Breast epithelium (tissue), 4 donors: ENCODE measurements at regions not wholly inside any gene's neighbourhood (a gene's known extent, or its start where the extent isn't known, plus 50 kb on each side); places are given as distances from the start of the nearest gene placed in this dataset.

Experiments used
- DNase-seq, 2 donors: peaks; one replicate each; pipeline ENCODE4 v3.0.0-alpha.2; 2019; ENCODE audit warnings: low spot score in 2 of 2
- H3K27ac ChIP-seq, 2 donors: fragments of 200-600 bp; sonication (generic) in 1 of 2; one replicate each; pipeline ENCODE4 v1.5.1; 2016 to 2019; ENCODE audit warnings: mild to moderate bottlenecking in 1 of 2
- H3K27me3 ChIP-seq, 2 donors: fragments of 200-600 bp; sonication (generic) in 1 of 2; one replicate each; pipeline versions ENCODE4 v1.5.1 to v1.6.0; 2017 to 2019; ENCODE audit warnings: control low read depth in 1 of 2, mild to moderate bottlenecking in 1 of 2
- H3K36me3 ChIP-seq: fragments of 200-600 bp; one replicate; pipeline ENCODE4 v1.5.1; 2019
- H3K4me1 ChIP-seq, 2 donors: fragments of 200-600 bp; sonication (generic); one replicate each; pipeline ENCODE4 v1.5.1; 2016 to 2019; ENCODE audit warnings: control low read depth in 1 of 2
- H3K4me3 ChIP-seq, 3 donors: fragments of 200-600 bp; sonication (generic); 1 replicate in 2 of 3; 2 replicates in 1 of 3; pipeline ENCODE4 v1.5.1; 2016 to 2019; ENCODE audit warnings: mild to moderate bottlenecking in 3 of 3, moderate library complexity in 2 of 3
- H3K9me3 ChIP-seq, 2 donors: fragments of 200-600 bp; sonication (generic) in 1 of 2; one replicate each; pipeline ENCODE4 v1.5.1; 2016 to 2019; ENCODE audit warnings: control low read depth in 1 of 2
- CTCF ChIP-seq, 3 donors: fragments of 450-650 bp; IDR thresholded peaks; one replicate each; pipeline ENCODE4 v1.5.1; 2016 to 2017; ENCODE audit warnings: antibody characterized with exemption in 3 of 3, mild to moderate bottlenecking in 3 of 3, moderate library complexity in 3 of 3
- POLR2A ChIP-seq: fragments of 450-650 bp; IDR thresholded peaks from one replicate; pipeline ENCODE4 v1.6.1; 2016; ENCODE audit warnings: antibody characterized with exemption, mild to moderate bottlenecking, moderate library complexity
- POLR2AphosphoS5 ChIP-seq, 3 donors: sonication (generic); formaldehyde crosslinking; IDR thresholded peaks; one replicate each; pipeline ENCODE4 v1.6.1; 2017; ENCODE audit warnings: antibody characterized with exemption in 3 of 3
- intact Hi-C: fragments of 100-400 bp; cut with DNase I; formaldehyde crosslinking; loops from one replicate; pipeline ENCODE4 v1.15.1; 2023; ENCODE audit warnings: low total_unique reads

DNA sequence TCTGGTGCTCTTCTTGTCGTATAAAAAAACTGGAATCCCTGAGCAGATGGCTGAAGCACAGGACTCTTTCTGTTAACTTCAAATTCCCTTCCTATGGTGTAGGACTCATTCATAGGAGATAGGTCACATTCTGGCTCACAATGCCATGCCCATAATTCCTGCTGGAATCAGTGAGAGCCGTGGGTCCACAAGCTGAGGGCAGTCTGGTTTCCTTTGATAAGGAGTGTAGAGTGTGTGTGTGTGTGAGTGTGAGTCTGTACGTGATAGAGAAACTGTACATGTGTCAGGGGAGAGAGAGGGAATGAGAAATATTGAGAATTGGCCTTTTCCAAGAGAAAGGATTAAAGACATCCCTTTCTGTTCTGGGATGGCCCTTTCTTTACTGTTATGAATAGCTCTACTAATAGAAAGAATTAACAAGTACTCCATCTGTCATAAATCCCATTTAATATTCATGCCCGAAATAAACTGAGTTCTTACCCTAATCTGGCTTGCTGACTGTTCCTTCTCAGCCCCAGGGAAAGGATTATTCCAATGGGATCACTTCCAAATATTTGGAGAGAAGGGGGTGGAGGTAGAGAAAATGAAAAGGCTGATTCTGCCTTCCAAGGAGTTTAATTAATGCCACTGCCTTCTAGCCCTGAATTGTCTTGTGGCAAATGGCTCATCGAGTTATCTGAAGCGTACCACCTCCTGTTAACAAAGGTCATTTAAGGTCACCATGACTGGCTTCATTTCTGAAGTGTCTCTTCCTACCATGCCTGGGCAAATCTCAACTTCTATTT is 79.0 kb downstream of the TMX1 start:
- Histone ChIP-seq H3K4me3 (no peak overlapping the region), H3K4me1 (no peaks in the 10 kb centered on the region), H3K9me3 (no peaks in the 10 kb centered on the region), H3K27me3 (no peaks in the 10 kb centered on the region), H3K27ac (peak overlapping the region; percentile 65 to 71), H3K36me3 (no peaks in the 10 kb centered on the region)
- no peak for DNase-seq
- intact Hi-C loops: no loop called here
- no peak for TF ChIP-seq POLR2A

DNA sequence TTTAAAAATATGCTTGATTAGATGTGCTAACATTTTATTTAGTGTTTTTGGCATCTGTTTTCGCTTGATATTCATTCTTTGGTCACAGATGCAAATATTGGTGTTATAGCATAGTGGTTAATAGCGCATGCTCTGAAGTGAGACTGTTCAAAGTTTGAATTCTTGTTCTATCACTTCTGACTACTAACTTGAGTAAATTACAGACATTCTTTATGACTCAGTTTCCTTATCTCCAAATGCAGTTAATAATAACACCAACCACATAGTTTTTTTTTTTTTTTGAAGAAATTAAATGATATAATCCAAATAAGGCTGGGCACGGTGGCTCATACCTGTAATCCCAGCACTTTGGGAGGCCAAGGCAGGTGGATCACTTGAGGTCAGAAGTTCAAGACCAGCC is 81.0 kb downstream of the TMX1 start:
- Histone ChIP-seq H3K4me1 (no peaks in the 10 kb centered on the region), H3K4me3 (no peak overlapping the region), H3K27ac (no peak overlapping the region), H3K9me3 (no peaks in the 10 kb centered on the region), H3K27me3 (no peaks in the 10 kb centered on the region), H3K36me3 (no peaks in the 10 kb centered on the region)
- DNase-seq: no peak
- no peak for TF ChIP-seq CTCF (IDR thresholded peaks at IDR 0.05)
- intact Hi-C loops: loop anchor here (2.0 kb wide), 1 partner anchor 62 kb away; no protein-coding TSS in a partner anchor

- DNase-seq: no peak
- Histone ChIP-seq H3K27ac (no peak overlapping the region), H3K27me3 (no peaks in the 10 kb centered on the region), H3K36me3 (no peaks in the 10 kb centered on the region), H3K4me3 (no peak overlapping the region), H3K4me1 (peaks cover 11 to 13% of the 10 kb centered on the region in 2 donors), H3K9me3 (no peaks in the 10 kb centered on the region)
- TF ChIP-seq POLR2A (no peak), POLR2AphosphoS5 (IDR thresholded peaks at IDR 0.05) (no peak), CTCF (IDR thresholded peaks at IDR 0.05) (no peak)
- intact Hi-C loops: no loop called here
Measured at GRCh38 chr14:51323492-51323891, 83.4 kb downstream of the TMX1 start.

GRCh38 chr14:51327376-51327775 is 87.3 kb downstream of the TMX1 start:
- no peaks in the 10 kb centered on the region for H3K27me3 ChIP-seq
- TF ChIP-seq POLR2AphosphoS5 (IDR thresholded peaks at IDR 0.05): no peak
- no peak for TF ChIP-seq POLR2A
- TF ChIP-seq CTCF (IDR thresholded peaks at IDR 0.05): no peak
- intact Hi-C loops: no loop called here
- no peak overlapping the region for H3K4me3 ChIP-seq
- H3K4me1 ChIP-seq: peaks cover 11 to 13% of the 10 kb centered on the region in 2 donors
- no peaks in the 10 kb centered on the region for H3K9me3 ChIP-seq
- DNase-seq: no peak
- peak overlapping the region; percentile 83 to 94 for H3K27ac ChIP-seq
- H3K36me3 ChIP-seq: no peaks in the 10 kb centered on the region

DNA sequence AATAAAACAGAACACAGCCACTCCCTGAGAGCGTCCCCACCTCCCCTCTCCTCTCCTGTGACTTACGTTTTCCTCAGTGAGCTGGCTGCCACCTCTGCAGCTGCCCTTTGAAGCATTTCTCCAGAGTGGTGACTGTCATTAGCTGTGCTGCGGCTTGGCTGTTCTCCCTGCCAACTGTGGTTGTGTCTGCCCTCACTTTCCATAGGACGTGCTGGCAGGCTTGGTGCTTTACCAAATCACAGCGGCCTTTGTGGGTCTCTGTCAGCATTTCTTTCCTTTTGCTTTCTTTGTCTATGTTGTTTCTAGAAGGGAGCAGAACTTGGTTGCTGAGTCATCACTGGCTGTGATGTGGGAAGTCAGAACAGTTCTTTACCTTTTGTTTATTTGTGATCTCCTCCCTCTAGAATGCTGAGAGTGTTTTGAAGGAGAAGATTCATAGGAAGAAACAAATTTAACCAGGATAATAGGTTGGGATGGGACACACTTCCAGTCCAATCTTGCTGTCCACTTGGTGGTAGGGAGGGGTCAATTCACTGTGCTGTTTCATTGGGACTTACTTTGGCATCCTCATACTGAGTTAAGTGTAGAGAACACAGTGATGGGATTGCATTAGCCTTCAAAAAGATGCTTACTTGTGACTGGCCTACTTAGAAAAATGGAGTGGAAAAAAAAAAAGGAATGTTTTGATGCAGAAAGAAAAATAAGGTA is 88.2 kb downstream of the TMX1 start:
- no peak for TF ChIP-seq CTCF (IDR thresholded peaks at IDR 0.05)
- Histone ChIP-seq H3K27me3 (no peaks in the 10 kb centered on the region), H3K4me3 (peak overlapping the region in 1 of 3 donors; percentile 26), H3K27ac (peak overlapping the region; percentile 83 to 94), H3K4me1 (peaks cover 11 to 16% of the 10 kb centered on the region in 2 donors), H3K9me3 (no peaks in the 10 kb centered on the region), H3K36me3 (no peaks in the 10 kb centered on the region)
- intact Hi-C loops: no loop called here
- DNase-seq: peak in 1 of 2 donors; percentile 47
